ENCODE measurements at regions not wholly inside any gene's neighbourhood (a gene's known extent, or its start where the extent isn't known, plus 50 kb on each side); places are given as distances from the start of the nearest gene placed in this dataset.

GRCh38 chr5:166992108-166992507 lies 1299.3 kb upstream of the WWC1 start:
- TF ChIP-seq CTCF (IDR thresholded peaks at IDR 0.05) (no peak), POLR2A (IDR thresholded peaks at IDR 0.05) (no peak)
